HT-29 (cell line): ENCODE measurements at regions not wholly inside any gene's neighbourhood (a gene's known extent, or its start where the extent isn't known, plus 50 kb on each side); places are given as distances from the start of the nearest gene placed in this dataset.

Source experiments
- DNase-seq: peaks from one replicate; pipeline ENCODE4 v3.0.0-alpha.2; 2015; ENCODE audit warnings: low spot score

- DNase-seq: no peak
Observed at GRCh38 chr21:41633627-41634026, 125.7 kb upstream of the TMPRSS2 start.

- peak; percentile 31 for DNase-seq
Observed at GRCh38 chr21:41632748-41633475, 125.0 kb upstream of the TMPRSS2 start.

- peak; percentile 95 for DNase-seq
Observed at GRCh38 chr21:41631564-41632461, 123.9 kb upstream of the TMPRSS2 start.

- DNase-seq: no peak
Observed at GRCh38 chr21:41630917-41631316, 123.0 kb upstream of the TMPRSS2 start.

DNA sequence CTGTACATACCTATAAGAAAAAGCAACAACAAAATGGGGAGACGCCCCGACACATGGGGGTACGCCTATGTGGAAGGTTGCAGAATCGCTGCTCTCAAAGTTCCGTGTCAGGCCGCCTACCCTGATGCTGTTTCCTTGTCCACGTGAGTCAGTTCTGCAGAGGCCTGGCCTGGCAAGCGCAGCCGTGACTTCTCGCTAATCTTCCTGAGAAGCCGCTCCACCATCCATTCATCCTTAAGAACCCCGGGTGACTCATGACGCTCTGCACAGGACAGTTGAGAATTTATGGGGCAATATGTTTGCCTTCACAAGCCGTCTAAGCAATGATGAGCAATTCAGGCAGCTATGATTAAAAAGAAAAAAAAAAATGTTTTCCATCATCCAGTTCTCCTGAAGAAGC, 122.3 kb upstream of the TMPRSS2 start:
- peak; percentile 89 for DNase-seq

DNA sequence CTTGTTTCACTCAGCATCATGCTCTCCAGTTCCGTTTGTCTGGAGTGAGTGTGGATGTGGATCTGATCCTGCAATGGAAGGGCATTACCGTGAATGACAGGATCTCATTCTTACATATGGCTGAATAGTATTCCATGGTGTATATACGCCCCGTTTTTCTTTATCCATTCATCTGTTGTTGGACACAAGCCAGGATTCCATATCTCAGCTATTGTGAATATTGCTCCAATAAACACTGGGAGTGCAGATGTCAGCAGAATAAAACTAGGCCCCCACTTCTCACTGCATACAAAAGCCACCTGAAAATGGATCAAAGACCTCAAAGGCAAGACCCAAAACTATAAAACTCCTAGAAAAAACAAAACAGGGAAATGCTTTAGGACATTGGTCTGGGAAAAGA, 120.3 kb upstream of the TMPRSS2 start:
- no peak for DNase-seq

GRCh38 chr21:41627428-41627827, 119.5 kb upstream of the TMPRSS2 start:
- no peak for DNase-seq

DNA sequence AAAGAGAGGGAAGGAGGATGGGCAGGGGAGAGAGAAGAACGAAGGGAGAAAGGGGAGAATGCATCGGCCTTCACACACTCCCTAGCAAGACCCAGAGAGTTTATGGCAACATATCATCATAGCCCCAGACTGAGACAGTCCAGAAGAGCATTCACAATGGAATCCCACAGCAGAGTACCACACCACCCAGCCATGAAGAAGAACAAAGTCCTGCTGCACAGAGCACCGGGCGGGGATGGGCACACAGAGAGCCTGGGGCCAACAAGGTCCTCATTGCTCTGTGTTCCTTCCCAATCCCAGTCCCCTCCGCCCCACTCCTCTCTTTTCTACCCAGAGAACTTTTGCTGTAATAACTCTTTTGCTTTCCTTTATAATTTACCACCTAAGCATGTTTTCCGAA, 118.1 kb upstream of the TMPRSS2 start:
- no peak for DNase-seq

- DNase-seq: no peak
Observed at GRCh38 chr21:41625428-41625827, 117.5 kb upstream of the TMPRSS2 start.

DNA sequence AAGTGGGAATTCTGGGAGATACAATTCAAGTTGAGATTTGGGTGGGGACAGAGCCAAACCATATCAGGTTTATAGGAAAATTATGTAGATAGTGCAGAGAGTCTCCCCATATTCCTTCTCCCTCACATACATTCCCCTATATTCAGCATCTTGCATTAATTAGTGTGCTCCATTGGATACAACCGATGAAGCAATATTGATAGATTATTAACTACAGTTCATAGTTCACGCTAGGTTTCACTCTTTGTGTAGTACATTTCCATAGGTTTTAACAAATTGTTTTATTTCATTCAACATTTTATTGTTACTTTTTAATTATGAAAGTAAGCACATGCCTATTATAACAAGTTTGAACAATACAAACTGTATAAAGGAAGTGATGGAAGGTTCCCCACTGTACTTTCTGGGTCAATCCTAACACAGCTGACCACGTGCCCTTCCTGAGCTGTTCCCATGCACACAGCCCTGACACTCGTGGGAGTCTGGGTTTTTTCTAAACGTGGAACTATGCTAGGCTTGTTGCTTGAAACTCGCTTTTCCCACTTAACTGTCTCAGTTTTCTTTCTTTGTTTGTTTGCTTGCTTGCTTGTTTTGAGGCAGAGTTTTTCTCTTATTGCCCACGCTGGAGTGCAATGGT, 116.8 kb upstream of the TMPRSS2 start:
- no peak for DNase-seq

GRCh38 chr21:41623945-41624344, 116.0 kb upstream of the TMPRSS2 start:
- no peak for DNase-seq

- DNase-seq: no peak
Observed at GRCh38 chr21:41622831-41623548, 115.0 kb upstream of the TMPRSS2 start.

DNA sequence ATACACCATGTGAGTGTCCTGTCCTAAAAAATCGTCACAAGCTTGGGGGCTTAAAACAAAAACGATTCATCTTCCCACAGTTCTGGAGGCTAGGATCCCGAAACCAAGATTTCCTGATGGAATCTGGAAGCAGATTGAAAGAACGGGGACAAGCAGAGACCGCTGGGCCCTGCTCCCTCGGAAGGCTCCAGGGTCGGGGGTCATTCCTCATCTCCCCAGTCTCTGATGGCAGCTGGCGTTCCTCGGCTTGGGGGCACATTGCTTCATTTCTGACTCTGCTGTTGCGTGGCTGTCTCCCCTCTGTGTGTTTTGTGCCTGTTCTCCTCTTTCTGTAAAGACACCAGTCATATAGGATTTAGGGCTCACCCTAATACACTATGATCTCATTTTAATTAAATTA, 114.2 kb upstream of the TMPRSS2 start:
- no peak for DNase-seq

- no peak for DNase-seq
Observed at GRCh38 chr21:41621513-41621912, 113.6 kb upstream of the TMPRSS2 start.

DNA sequence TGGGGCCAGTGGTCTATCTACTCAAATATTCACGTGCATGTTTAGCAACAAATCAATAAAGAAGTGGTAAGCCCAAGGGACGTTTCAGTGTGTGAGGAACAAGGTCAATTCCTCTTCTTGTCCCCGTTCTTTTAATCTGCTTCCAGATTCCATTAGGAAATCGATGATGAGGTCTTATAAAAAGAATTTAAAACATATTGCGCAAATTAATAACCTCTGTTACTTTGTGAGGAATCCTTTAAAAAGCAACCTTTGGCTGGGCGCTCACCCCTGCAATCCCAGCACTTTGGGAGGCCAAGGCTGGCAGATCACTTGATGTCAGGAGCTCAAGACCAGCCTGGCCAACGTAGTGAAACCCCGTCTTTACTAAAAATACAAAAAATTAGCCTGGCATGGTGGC, 113.0 kb upstream of the TMPRSS2 start:
- no peak for DNase-seq

DNA sequence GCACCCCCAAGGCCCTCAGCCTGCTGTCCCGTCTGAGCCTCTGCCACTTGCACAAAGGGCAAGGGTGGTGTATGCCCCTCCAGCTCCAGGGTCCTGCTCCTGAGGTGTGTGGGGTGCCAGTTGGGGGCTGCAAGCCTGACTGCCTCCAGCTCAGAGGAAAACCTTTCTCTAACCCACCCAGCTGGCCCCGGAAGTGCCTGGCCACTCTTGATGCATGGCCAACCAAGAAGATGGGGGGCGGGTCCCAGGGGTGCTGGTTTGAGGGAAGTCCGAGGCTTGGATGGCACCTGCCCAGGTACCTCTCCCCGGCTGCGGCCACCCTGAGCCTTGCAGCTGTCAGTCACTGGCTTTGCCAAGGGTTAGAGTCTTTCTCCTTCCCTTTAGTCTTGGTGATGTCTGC, 112.6 kb upstream of the TMPRSS2 start:
- DNase-seq: no peak

GRCh38 chr21:41616031-41616591, 108.2 kb upstream of the TMPRSS2 start:
- no peak for DNase-seq

GRCh38 chr21:41615613-41616012, 107.7 kb upstream of the TMPRSS2 start:
- no peak for DNase-seq

GRCh38 chr21:41614511-41614910, 106.6 kb upstream of the TMPRSS2 start:
- no peak for DNase-seq

DNA sequence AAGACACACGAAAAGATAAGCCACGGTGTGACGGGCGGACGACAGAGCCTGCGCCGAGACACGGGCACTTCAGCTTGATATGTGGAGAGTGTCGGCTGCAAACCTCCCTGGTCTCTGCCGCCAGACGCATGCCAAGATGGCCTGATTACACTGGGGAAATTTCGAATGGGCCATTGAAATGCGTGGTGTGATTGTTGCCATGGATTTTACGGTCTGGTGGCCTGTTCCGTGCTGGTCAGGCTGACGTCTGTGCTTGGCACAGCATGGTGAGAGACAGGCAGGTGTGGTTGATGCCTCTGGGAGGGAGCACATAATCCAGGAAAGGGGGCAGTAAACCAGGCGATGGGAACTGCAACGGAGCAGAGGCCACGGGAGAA, 105.6 kb upstream of the TMPRSS2 start:
- DNase-seq: no peak
